ENCODE measurements at regions not wholly inside any gene's neighbourhood (a gene's known extent, or its start where the extent isn't known, plus 50 kb on each side); places are given as distances from the start of the nearest gene placed in this dataset.

GRCh38 chr3:25335356-25335755 is 92.7 kb upstream of the RARB start (continued):
- no peak for TF ChIP-seq ZBTB40 (IDR thresholded peaks at IDR 0.05; ENCODE audit: borderline replicate concordance)
- no peak for TF ChIP-seq ZNF592 (IDR thresholded peaks at IDR 0.05)
- TF ChIP-seq IKZF1 (conservative IDR thresholded peaks at IDR 0.05): no peak
- no peak for TF ChIP-seq CREB1 (IDR thresholded peaks at IDR 0.05; ENCODE audit: low read depth)
- TF ChIP-seq BMI1 (IDR thresholded peaks at IDR 0.05; ENCODE audit: borderline replicate concordance): no peak
- no peak for TF ChIP-seq YY1 (IDR thresholded peaks at IDR 0.05; ENCODE audit: low read depth, low read length)
- TF ChIP-seq HCFC1 (IDR thresholded peaks at IDR 0.05; ENCODE audit: low read length): no peak
- TF ChIP-seq EZH2 (IDR thresholded peaks at IDR 0.05; ENCODE audit: borderline replicate concordance, control insufficient read depth, low read depth, low read length): no peak
- TF ChIP-seq DPF2 (IDR thresholded peaks at IDR 0.05): no peak

Data from GM12878 (cell line).